Neural crest cell (in vitro differentiated cells): ENCODE measurements at regions not wholly inside any gene's neighbourhood (a gene's known extent, or its start where the extent isn't known, plus 50 kb on each side); places are given as distances from the start of the nearest gene placed in this dataset.

ENCODE experiments used
- DNase-seq: peaks from one replicate; pipeline ENCODE4 v3.0.0; 2021; ENCODE audit warnings: low read depth, mixed read lengths, low spot score
- H3K27ac Mint-ChIP-seq: one replicate; pipeline ENCODE4 v1.8.0; 2021; ENCODE audit warnings: mild to moderate bottlenecking, mixed read lengths; ENCODE audit not compliant: unreplicated experiment
- H3K27me3 Mint-ChIP-seq: 2 replicates; pipeline ENCODE4 v1.8.0; 2021; ENCODE audit warnings: low read depth, mild to moderate bottlenecking, mixed read lengths
- H3K36me3 Mint-ChIP-seq: 2 replicates; pipeline ENCODE4 v1.8.0; 2021; ENCODE audit warnings: low read depth, mild to moderate bottlenecking, mixed read lengths
- H3K4me1 Mint-ChIP-seq: 2 replicates; pipeline ENCODE4 v1.8.0; 2021; ENCODE audit warnings: mixed read lengths
- H3K4me3 Mint-ChIP-seq: one replicate; pipeline ENCODE4 v1.8.0; 2021; ENCODE audit warnings: mild to moderate bottlenecking, mixed read lengths
- H3K9me3 Mint-ChIP-seq: 2 replicates; pipeline ENCODE4 v1.8.0; 2021; ENCODE audit warnings: mixed read lengths
- CTCF ChIP-seq: fragments of 200-600 bp; sonication (generic); conservative IDR thresholded peaks from 2 replicates; pipeline ENCODE4 v1.5.0; 2021; ENCODE audit warnings: antibody characterized with exemption, mild to moderate bottlenecking

GRCh38 chr12:32024884-32025592 is 65.8 kb downstream of the RESF1 start:
- DNase-seq = no peak
- no peaks in the 10 kb centered on the region for H3K36me3 Mint-ChIP-seq
- H3K27me3 Mint-ChIP-seq = no peaks in the 10 kb centered on the region
- peak overlapping the region; percentile 93 for H3K27ac Mint-ChIP-seq
- no peak overlapping the region for H3K4me3 Mint-ChIP-seq
- no peak for TF ChIP-seq CTCF
- no peaks in the 10 kb centered on the region for H3K9me3 Mint-ChIP-seq
- peaks cover 18% of the 10 kb centered on the region for H3K4me1 Mint-ChIP-seq

- DNase-seq = no peak
- Mint-ChIP-seq H3K27ac (no peak overlapping the region), H3K4me1 (peaks cover 18% of the 10 kb centered on the region), H3K9me3 (no peaks in the 10 kb centered on the region), H3K36me3 (no peaks in the 10 kb centered on the region), H3K27me3 (peaks cover under 1% of the 10 kb centered on the region), H3K4me3 (no peak overlapping the region)
- no peak for TF ChIP-seq CTCF
These were observed 66.7 kb downstream of the RESF1 start for GRCh38 chr12:32025906-32026305.

- TF ChIP-seq CTCF = no peak
- Mint-ChIP-seq H3K27me3 (peaks cover 3% of the 10 kb centered on the region), H3K27ac (no peak overlapping the region)
These were observed 68.6 kb downstream of the RESF1 start for GRCh38 chr12:32027684-32028365.

DNA sequence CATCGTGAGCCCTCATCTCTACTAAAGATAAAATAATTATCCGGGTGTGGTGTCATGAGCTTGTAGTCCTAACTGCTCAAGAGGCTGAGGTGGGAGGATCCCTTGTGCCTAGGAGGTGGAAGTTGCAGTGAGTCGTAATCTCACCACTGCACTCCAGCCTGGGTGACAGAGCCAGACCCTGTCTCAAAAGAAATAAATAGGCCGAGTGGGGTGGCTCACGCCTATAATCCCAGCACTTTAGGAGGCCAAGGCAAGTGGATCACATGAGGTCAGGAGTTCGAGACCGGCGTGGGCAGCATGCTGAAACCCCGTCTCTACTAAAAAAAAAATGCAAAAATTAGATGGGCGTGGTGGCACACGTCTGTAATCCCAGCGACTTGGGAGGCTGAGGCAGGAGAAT is 70.9 kb downstream of the RESF1 start:
- Mint-ChIP-seq H3K27me3 (peaks cover 8% of the 10 kb centered on the region), H3K27ac (no peak overlapping the region), H3K4me1 (peaks cover under 1% of the 10 kb centered on the region), H3K4me3 (no peak overlapping the region), H3K36me3 (no peaks in the 10 kb centered on the region), H3K9me3 (no peaks in the 10 kb centered on the region)
- no peak for DNase-seq
- no peak for TF ChIP-seq CTCF

More at GRCh38 chr12:32027684-32028365, 68.6 kb downstream of the RESF1 start:
- H3K36me3 Mint-ChIP-seq = no peaks in the 10 kb centered on the region
- DNase-seq = no peak
- no peak overlapping the region for H3K4me3 Mint-ChIP-seq
- no peaks in the 10 kb centered on the region for H3K9me3 Mint-ChIP-seq
- peaks cover 13% of the 10 kb centered on the region for H3K4me1 Mint-ChIP-seq

GRCh38 chr12:32030676-32031075 is 71.5 kb downstream of the RESF1 start:
- no peak for TF ChIP-seq CTCF
- no peak for DNase-seq
- H3K4me1 Mint-ChIP-seq = no peaks in the 10 kb centered on the region
- H3K27ac Mint-ChIP-seq = no peak overlapping the region
- H3K9me3 Mint-ChIP-seq = no peaks in the 10 kb centered on the region
- H3K4me3 Mint-ChIP-seq = no peak overlapping the region
- H3K36me3 Mint-ChIP-seq = no peaks in the 10 kb centered on the region
- H3K27me3 Mint-ChIP-seq = peaks cover 8% of the 10 kb centered on the region
